Peyer's patch (tissue), 4 donors: ENCODE measurements at regions not wholly inside any gene's neighbourhood (a gene's known extent, or its start where the extent isn't known, plus 50 kb on each side); places are given as distances from the start of the nearest gene placed in this dataset.

Source experiments
- DNase-seq, 3 donors: peaks; one replicate each; pipeline ENCODE4 v3.0.0-alpha.2; 2017 to 2019
- H3K27ac ChIP-seq, 4 donors: fragments of 200-600 bp; sonication (generic); one replicate each; pipeline ENCODE4 v1.5.1; 2016 to 2019
- H3K27me3 ChIP-seq, 2 donors: fragments of 200-600 bp; sonication (generic); one replicate each; pipeline ENCODE4 v1.5.1; 2019
- H3K36me3 ChIP-seq, 3 donors: fragments of 200-600 bp; sonication (generic); one replicate each; pipeline ENCODE4 v1.5.1; 2016 to 2019
- H3K4me1 ChIP-seq, 4 donors: fragments of 200-600 bp; sonication (generic); one replicate each; pipeline ENCODE4 v1.5.1; 2016 to 2019
- H3K4me3 ChIP-seq, 4 donors: fragments of 200-600 bp; sonication (generic); 1 replicate in 3 of 4; 2 replicates in 1 of 4; pipeline ENCODE4 v1.5.1; 2016 to 2019; ENCODE audit warnings: mild to moderate bottlenecking in 1 of 4
- H3K9me3 ChIP-seq, 4 donors: fragments of 200-600 bp; sonication (generic); one replicate each; pipeline ENCODE4 v1.5.1; 2016 to 2019; ENCODE audit warnings: mild to moderate bottlenecking in 1 of 4
- CTCF ChIP-seq, 6 experiments: fragments of 450-650 bp in 4 of 6; fragments of 200-600 bp in 2 of 6; sonication (generic) in 1 of 6; IDR thresholded peaks; one replicate each; pipeline ENCODE4 v1.5.1; 2017 to 2019; ENCODE audit warnings: antibody characterized with exemption in 6 of 6, mild to moderate bottlenecking in 3 of 6, moderate library complexity in 1 of 6
- POLR2A ChIP-seq, 2 donors: fragments of 450-650 bp; IDR thresholded peaks; one replicate each; pipeline ENCODE4 v1.5.1; 2017; ENCODE audit warnings: antibody characterized with exemption in 2 of 2, mild to moderate bottlenecking in 2 of 2, moderate library complexity in 2 of 2

DNA sequence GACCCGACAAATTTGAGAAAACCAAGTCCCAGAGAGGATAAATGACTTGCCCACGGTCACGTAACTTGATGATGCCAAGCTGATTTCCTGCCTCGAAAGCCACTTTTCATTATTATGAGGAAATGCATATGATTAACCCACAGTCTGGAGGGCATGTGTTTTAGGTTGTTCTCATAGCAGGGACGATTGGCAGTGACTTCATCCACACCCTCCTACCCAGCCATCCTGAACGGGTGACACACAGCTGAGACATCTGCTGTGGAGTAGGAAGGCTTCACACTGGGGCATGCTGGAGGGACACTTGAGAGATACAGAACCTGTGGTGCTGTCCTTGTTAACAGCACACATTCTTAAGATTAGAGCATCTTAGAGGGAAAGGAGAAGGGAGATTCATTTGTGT is 65.4 kb upstream of the WDFY2 start:
- no peaks in the 10 kb centered on the region for H3K4me1 ChIP-seq
- no peaks in the 10 kb centered on the region for H3K9me3 ChIP-seq
- no peak for TF ChIP-seq CTCF (IDR thresholded peaks at IDR 0.05)
- no peak overlapping the region for H3K27ac ChIP-seq
- no peak for DNase-seq
- H3K36me3 ChIP-seq, result no peaks in the 10 kb centered on the region
- no peak overlapping the region for H3K4me3 ChIP-seq
- H3K27me3 ChIP-seq, result no peaks in the 10 kb centered on the region

DNA sequence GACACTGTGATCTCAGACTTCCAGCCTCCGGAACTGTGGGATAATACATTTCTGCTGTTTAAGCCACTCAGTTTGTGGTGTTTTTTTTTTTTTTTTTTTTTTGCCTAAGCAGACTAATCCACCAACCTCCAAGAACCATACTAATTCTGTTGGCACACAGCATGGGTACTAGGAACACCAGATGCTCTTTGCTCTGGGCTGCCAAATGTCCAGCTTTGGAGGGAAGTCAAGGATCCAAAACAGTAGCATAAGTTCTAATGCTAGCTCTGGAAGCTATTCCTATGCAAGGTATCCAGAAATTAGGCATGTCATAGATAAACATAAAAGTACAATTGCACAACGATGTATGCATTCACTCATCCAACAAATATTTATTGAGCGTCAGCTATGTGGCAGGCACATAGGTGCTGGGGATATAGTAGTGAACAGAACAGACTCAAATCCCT is 64.5 kb upstream of the WDFY2 start:
- Histone ChIP-seq H3K4me1 (no peaks in the 10 kb centered on the region), H3K36me3 (no peaks in the 10 kb centered on the region), H3K27me3 (no peaks in the 10 kb centered on the region), H3K4me3 (no peak overlapping the region), H3K27ac (no peak overlapping the region), H3K9me3 (no peaks in the 10 kb centered on the region)
- no peak for DNase-seq
- no peak for TF ChIP-seq POLR2A (IDR thresholded peaks at IDR 0.05)
- no peak for TF ChIP-seq CTCF (IDR thresholded peaks at IDR 0.05)

DNA sequence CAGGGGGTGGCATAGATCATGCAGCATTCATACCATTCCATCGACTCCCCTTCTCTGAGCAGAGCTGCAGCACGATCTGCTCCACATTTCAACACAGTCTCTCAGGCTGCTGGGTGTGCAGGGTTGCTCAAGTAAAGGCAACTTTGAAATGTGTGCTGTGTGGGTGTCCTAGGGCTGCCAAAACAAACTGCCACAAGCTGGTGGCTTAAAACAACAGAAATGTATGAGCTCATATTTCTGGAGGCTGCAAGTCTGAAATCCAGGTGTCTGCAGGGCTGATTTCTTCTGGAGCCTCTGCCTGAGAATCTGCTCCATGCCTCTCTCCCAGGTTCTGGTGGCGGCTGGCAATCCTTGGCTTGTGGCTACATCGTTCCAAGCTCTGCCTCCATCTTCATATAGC is 63.7 kb upstream of the WDFY2 start:
- no peaks in the 10 kb centered on the region for H3K4me1 ChIP-seq
- no peaks in the 10 kb centered on the region for H3K36me3 ChIP-seq
- no peak overlapping the region for H3K27ac ChIP-seq
- no peaks in the 10 kb centered on the region for H3K27me3 ChIP-seq
- H3K4me3 ChIP-seq, result no peak overlapping the region
- DNase-seq, result no peak
- no peak for TF ChIP-seq CTCF (IDR thresholded peaks at IDR 0.05)
- no peak for TF ChIP-seq POLR2A (IDR thresholded peaks at IDR 0.05)
- H3K9me3 ChIP-seq, result no peaks in the 10 kb centered on the region

GRCh38 chr13:51523082-51523518 is 61.2 kb upstream of the WDFY2 start:
- Histone ChIP-seq H3K9me3 (no peaks in the 10 kb centered on the region), H3K36me3 (no peaks in the 10 kb centered on the region), H3K27me3 (no peaks in the 10 kb centered on the region), H3K4me1 (no peaks in the 10 kb centered on the region), H3K4me3 (no peak overlapping the region), H3K27ac (no peak overlapping the region)
- no peak for DNase-seq
- no peak for TF ChIP-seq CTCF (IDR thresholded peaks at IDR 0.05)
- no peak for TF ChIP-seq POLR2A (IDR thresholded peaks at IDR 0.05)

DNA sequence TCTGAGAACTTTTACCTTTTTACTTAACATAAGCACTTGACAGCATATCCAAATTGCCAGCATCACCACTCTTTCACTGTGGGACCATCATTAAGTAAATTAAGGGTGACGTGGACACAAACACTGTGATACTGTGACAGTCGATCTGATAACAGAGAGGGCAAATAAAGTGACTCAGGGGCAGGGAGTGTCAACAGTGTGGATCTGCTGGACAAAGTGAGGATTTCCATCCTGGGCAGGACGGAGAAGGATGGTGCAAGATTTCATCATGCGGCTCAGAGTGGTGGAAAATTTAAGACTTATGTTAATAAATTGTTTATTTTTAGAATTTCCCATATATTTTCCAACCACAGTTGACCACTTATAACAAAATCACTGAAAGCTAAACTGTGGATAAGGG is 60.0 kb upstream of the WDFY2 start:
- no peaks in the 10 kb centered on the region for H3K4me1 ChIP-seq
- TF ChIP-seq POLR2A (IDR thresholded peaks at IDR 0.05) (no peak), CTCF (IDR thresholded peaks at IDR 0.05) (no peak)

More for the DNA sequence above, 60.0 kb upstream of the WDFY2 start:
- Histone ChIP-seq H3K9me3 (no peaks in the 10 kb centered on the region), H3K27me3 (no peaks in the 10 kb centered on the region), H3K36me3 (no peaks in the 10 kb centered on the region), H3K27ac (no peak overlapping the region), H3K4me3 (no peak overlapping the region)
- DNase-seq, result no peak
